ENCODE measurements at regions not wholly inside any gene's neighbourhood (a gene's known extent, or its start where the extent isn't known, plus 50 kb on each side); places are given as distances from the start of the nearest gene placed in this dataset.

- H3K9me3 Mint-ChIP-seq: no peaks in the 10 kb centered on the region; the same call in 2 of the 3 replicates
- H3K9me2 ChIP-seq (ENCODE audit: insufficient read depth): peaks cover 17% of the 10 kb centered on the region
- DNase-seq (ENCODE audit: low spot score) (no peak), ATAC-seq (no peak)
- no peak overlapping the region for H3K4me3 ChIP-seq
- H3K4me1 ChIP-seq (ENCODE audit: insufficient read depth): peaks cover 40% of the 10 kb centered on the region
- H3K27me3 Mint-ChIP-seq (ENCODE audit: insufficient read depth, low read depth, poor library complexity): peaks cover 4% of the 10 kb centered on the region
- peaks cover 36% of the 10 kb centered on the region for H3K4me1 Mint-ChIP-seq
- no peaks in the 10 kb centered on the region for H3K36me3 ChIP-seq (ENCODE audit: insufficient read depth)
- no peaks in the 10 kb centered on the region for H4K20me1 ChIP-seq (replicated peaks; ENCODE audit: insufficient read depth)
- no peaks in the 10 kb centered on the region for H3F3A ChIP-seq (replicated peaks; ENCODE audit: low read depth)
- H3K27me3 ChIP-seq (ENCODE audit: insufficient read depth): no peaks in the 10 kb centered on the region
- no peak overlapping the region for H3K27ac Mint-ChIP-seq
- H3K36me3 Mint-ChIP-seq (ENCODE audit: low read depth): no peaks in the 10 kb centered on the region
- no peaks in the 10 kb centered on the region for H3K79me2 ChIP-seq (replicated peaks; ENCODE audit: insufficient read depth)
- H3K4me3 Mint-ChIP-seq: no peak overlapping the region
- no peak overlapping the region for H3K27ac ChIP-seq (ENCODE audit: low read depth)
- TF ChIP-seq ZNF331 (CRISPR knock-in tag; IDR thresholded peaks at IDR 0.05; ENCODE audit: low read depth) (no peak), CREB1 (CRISPR knock-in tag; IDR thresholded peaks at IDR 0.05; ENCODE audit: low read depth) (no peak), EZH2 (IDR thresholded peaks at IDR 0.05; ENCODE audit: low read depth, unreplicated experiment) (no peak), CTCF (conservative IDR thresholded peaks at IDR 0.05; ENCODE audit: low read depth in 2 of 2) (no peak), JUNB (IDR thresholded peaks at IDR 0.05; ENCODE audit: unreplicated experiment) (no peak), ETS1 (IDR thresholded peaks at IDR 0.05) (no peak), EZH2phosphoT487 (IDR thresholded peaks at IDR 0.05; ENCODE audit: unreplicated experiment) (no peak), ZNF462 (CRISPR knock-in tag; IDR thresholded peaks at IDR 0.05) (no peak), NANOG (IDR thresholded peaks at IDR 0.05; ENCODE audit: borderline replicate concordance) (no peak)
- H3K4me2 ChIP-seq: no peak overlapping the region
- H2AFZ ChIP-seq: no peak overlapping the region
Measured at GRCh38 chr6:14430218-14430617, 312.6 kb downstream of the CD83 start.
